GM18511 (cell line): ENCODE measurements at regions not wholly inside any gene's neighbourhood (a gene's known extent, or its start where the extent isn't known, plus 50 kb on each side); places are given as distances from the start of the nearest gene placed in this dataset.
A peak's percentile ranks its signal among the peaks of the same experiment; 100 is the strongest.
"Not testable (repeated sequence)": the region's sequence is repeated elsewhere in the genome, so short reads cannot be mapped to it uniquely, and the experiment has no call there.

Experiments used
- ATAC-seq: cut with Tn5 transposase; IDR thresholded peaks from one replicate; pipeline ENCODE4 v1.9.1; 2021; ENCODE audit warnings: mild to moderate bottlenecking, moderate library complexity; ENCODE audit not compliant: unreplicated experiment

GRCh38 chr6:163771180-163771579, 356.7 kb downstream of the QKI start:
- no peak for ATAC-seq

DNA sequence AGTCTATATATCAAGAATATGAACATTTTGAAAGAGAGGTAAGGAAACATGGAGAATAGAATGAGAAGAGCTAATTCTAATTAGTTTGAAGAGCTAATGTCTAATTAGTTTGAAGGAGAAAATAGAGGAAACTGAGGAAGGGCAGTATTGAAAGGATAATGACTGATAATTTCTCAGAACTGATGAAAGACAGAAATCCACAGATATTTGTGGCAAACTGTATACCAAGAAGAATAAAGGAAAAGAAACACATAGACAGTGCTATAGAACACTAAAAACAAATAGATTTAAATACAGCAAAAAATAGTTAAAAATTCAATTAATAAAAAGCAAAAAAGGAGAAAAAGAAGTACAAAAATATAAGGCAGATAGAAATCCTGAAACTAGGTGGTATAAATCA, 354.4 kb downstream of the QKI start:
- ATAC-seq: no peak

- ATAC-seq: no peak
Observed at GRCh38 chr6:163766936-163767335, 352.4 kb downstream of the QKI start.

GRCh38 chr6:163765335-163765734, 350.8 kb downstream of the QKI start:
- no peak for ATAC-seq

GRCh38 chr6:163764565-163764964, 350.0 kb downstream of the QKI start:
- ATAC-seq: no peak

DNA sequence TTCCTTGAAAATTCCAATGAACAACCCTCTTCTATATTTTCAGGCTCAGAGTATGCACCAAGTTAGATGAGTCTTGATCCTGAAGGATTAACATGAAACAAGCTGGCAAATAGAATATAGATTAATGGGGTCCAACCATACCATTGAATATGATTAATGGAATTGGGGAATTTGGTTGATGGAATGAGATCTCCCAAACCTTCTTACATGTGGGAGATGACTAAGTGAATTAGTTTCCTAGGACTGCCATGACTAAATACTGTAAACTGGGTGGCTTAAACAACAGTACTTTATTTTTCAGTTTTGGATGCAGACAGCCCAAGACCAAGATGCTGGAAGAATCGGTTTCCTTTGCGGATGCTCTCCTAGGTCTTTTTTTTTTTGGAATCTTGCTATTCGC, 347.0 kb downstream of the QKI start:
- no peak for ATAC-seq

DNA sequence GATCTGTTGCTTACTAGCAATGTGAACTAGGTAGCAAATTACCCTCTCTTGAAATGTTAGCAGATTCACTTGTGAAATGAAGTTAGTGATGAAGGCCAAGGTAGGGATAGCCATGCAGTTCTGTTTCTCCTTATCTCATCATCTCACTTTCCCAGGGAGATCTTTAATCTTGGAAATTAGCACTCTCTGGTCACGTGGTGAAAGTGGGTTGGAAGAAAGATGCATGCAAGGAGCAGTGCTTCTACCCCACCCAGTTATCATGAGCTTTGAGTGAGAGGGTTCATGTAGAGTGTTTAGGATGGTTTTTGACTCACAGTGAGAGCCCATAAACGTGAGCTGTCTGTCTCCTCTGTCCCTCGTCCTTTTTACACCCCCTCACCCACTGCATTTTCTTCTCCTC, 346.3 kb downstream of the QKI start:
- no peak for ATAC-seq

DNA sequence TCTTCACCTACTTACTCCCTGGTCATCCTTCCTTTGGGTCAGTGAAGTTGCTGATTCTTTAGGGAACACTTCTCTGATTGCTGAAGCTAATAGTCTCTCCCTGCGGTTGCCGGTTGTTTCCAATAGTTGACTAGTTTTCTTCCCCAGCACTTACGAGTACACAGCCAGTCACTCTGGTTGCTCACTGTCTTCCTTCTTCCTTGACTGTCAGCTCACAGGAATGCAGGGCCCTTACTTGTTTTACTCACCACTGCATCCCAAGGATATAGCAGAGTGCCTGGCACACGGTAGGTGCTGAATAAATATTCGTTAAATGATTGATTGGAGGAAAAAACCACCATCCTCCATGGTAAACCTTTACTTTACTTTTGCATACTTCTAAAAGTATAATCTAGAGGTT, 345.0 kb downstream of the QKI start:
- no peak for ATAC-seq

DNA sequence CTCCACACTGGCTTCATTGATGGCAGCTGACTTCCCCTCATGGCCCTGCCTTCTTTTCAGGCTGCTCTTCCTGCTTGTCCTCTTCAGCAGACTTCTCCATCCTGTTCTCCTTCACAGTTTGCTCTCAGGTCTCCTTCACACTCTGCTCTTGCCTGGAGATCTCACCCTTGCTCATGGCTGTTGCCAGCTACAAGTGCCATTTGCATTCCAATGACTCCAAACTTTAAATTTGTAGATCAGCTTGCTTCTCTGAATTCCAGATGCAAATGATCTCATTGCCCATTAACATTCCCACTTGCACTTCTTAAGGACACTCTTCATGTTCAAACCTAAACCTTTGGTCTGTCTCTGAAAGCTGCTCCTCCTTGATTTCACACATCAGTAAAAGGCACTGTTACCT, 343.0 kb downstream of the QKI start:
- no peak for ATAC-seq

DNA sequence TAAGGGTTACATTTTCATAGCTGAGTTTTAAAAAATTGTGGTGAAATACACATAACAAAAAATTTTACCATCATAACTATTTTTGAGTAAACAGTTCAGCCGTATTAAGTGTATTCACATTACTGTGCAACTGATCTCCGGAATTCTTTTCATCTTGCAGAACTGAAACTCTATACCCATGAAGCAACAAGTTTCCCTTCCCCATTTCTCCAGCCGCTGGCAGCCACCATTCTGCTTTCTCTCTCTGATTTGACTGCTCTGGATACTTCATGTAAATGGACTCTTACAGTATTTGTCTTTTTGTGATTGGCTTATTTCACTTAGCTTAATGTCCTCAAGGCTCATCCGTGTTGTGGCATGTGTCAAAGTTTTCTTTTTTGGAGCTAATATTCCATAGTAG, 341.6 kb downstream of the QKI start:
- ATAC-seq: peak; percentile 100

- ATAC-seq: no peak
Observed at GRCh38 chr6:163754866-163755265, 340.3 kb downstream of the QKI start.

DNA sequence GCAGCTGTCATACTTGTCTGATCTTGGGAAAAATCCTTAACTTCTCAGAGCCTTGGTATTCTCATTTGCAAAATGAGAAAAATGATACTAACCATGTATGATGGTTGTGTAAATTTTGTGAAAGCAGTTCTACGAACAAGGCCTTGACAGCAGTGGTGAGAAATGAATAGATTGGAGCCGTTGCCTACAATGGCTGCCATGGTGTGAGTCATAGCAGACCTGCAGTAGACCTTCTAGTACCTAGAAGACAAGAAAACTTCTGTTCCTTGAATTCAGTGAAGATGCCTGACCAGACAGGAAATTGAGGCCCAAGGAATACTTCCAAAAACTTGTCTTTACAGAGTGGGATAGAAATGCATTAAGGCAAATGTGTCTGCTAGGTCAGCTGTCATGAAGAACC, 338.9 kb downstream of the QKI start:
- ATAC-seq: no peak

- no peak for ATAC-seq
Observed at GRCh38 chr6:163752446-163752845, 337.9 kb downstream of the QKI start.

GRCh38 chr6:163751032-163751525, 336.6 kb downstream of the QKI start:
- ATAC-seq: peak; percentile 35

DNA sequence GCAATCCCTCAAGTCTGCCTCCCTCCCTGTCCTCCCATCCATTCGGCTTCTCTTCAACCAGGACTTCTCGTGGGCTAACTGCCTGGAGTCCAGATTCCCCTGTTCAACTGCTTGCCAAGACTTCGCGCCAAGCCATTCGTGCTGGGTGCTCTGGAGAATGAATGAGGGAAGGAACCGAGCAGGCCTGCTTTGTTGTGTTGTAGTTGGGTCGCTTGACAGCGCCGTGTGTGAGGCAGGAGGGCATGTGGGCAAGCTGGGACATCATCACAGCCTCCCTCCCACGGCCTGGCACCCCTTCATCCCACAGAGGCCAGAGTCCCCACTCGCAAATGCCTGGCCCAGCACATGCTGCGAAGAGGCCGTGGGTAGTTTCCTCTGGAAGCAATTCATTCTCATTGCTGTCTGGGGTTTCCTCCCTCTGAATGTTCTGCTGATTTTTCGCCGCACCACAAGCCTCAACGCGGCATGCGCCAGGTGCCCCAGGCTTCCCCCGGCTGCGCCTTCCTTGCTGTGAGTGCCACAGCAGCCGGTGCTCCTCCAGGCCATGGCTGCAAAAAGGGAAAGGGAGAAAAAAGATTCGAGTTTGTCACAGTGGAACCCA, 336.0 kb downstream of the QKI start:
- ATAC-seq: peak; percentile 47

DNA sequence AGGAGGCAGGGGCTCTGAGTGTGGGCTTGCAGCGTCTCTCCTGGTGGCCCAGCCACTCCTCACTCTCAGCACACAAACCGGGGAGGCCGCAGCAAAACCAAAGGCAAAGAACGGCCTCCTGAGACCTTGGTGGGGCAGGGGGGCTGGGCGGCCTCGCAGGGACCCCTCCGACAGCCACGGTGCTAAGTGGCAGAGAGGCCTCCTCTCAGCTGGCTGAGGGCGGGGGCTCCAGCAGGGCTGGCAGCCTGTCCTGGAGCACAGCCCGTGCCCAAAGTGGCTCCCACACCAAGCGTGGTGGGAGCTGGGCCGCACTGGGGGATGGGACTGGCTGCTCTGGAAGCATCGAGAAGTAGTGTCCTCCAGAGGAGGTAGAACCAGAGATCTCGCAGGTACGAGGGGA, 334.4 kb downstream of the QKI start:
- no peak for ATAC-seq

- no peak for ATAC-seq
Observed at GRCh38 chr6:163748036-163748435, 333.5 kb downstream of the QKI start.

- not testable (repeated sequence) for ATAC-seq
Observed at GRCh38 chr6:163747058-163747457, 332.5 kb downstream of the QKI start.

DNA sequence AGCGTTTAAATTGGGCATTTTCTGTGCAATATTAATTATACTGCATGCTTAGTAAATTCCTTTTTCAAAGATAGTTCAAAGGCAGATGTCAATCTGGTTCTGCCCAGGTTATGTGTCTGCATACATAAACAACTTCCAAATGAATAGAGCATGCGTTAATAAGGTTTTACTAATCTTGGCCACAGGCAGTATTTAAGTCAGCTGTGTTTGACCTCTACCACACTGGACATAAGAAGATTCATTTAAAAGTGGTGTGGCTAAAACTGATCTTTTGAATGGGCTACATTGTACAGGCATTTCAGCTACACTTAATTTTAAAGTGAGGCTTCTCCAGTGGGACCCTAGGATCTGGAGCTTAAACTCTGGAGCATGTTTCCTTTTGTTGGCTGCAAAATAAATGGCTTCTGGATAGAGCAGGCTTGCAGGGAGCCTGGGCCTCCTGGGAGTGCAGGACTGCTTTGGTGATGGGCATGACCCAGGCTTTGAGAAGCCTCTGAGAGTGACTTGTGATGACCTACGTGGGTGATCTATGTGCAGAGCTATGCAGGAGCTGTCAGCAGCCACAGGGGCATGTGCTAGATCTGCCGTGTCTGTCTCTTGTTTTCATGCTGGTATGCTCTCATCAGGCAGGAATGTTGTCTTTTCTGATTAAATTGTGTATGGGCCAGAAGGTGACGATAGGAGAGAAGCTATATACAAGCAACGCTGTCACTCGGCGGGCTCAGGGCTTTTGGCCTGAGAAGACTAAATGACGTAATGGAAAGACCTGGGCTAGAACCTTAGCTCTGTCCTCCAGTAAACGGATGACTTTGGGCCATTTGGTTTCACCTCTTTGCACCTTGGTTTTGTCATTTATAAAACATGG, 331.2 kb downstream of the QKI start:
- ATAC-seq: no peak

DNA sequence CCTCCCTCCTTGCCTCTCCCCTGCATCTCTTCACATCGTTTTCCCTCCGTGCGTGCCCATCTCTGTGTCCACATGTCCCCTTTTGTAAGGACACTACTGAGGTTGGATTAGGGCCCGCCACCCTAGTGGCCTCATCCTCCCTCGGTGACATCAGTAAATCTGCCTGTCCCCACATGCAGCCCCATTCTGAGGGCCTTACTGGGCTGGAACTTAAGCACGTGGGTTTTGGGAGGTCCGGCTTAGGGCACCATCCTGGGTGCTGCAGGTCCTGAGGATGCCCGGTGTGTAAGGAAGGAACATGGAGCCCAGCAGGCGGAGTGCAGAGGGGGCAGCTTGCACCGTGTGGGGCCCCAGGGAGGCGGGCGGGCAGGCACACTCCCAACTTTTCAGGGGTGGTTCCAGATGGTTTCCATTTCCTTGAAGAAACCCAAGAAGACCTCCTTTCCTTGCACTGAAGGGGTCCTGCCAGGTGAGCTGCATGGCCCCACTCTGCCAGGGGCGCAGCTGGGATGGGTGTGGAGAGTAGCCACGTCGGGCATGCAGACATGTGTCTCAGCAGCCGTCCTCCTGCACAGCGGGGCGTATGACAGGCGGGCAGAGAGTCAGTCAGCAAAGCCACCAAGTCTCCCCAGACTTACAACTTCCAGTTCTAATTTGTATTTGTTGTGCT, 329.9 kb downstream of the QKI start:
- no peak for ATAC-seq

GRCh38 chr6:163743796-163744195, 329.3 kb downstream of the QKI start:
- ATAC-seq: no peak
